HUES6 (cell line): ENCODE measurements at regions not wholly inside any gene's neighbourhood (a gene's known extent, or its start where the extent isn't known, plus 50 kb on each side); places are given as distances from the start of the nearest gene placed in this dataset.

Experiments used
- H3K27ac ChIP-seq: 2 replicates; pipeline ENCODE4 v1.7.0; 2013; ENCODE audit warnings: low read depth, mild to moderate bottlenecking, low read length, inconsistent platforms
- H3K27me3 ChIP-seq: 2 replicates; pipeline ENCODE4 v1.6.1; 2013; ENCODE audit warnings: low read length; ENCODE audit not compliant: control insufficient read depth, insufficient read depth
- H3K36me3 ChIP-seq: 2 replicates; pipeline ENCODE4 v1.6.1; 2013; ENCODE audit warnings: low read length; ENCODE audit not compliant: control insufficient read depth, insufficient read depth
- H3K4me1 ChIP-seq: 2 replicates; pipeline ENCODE4 v1.6.1; 2013; ENCODE audit warnings: low read length; ENCODE audit not compliant: control insufficient read depth, insufficient read depth
- H3K4me3 ChIP-seq: 2 replicates; pipeline ENCODE4 v1.5.1; 2013; ENCODE audit warnings: low read depth, low read length
- H3K9ac ChIP-seq: one replicate; pipeline ENCODE4 v1.6.1; 2013; ENCODE audit warnings: mild to moderate bottlenecking, low read length
- H3K9me3 ChIP-seq: 2 replicates; pipeline ENCODE4 v1.6.1; 2013; ENCODE audit warnings: low read depth, low read length; ENCODE audit not compliant: control insufficient read depth, insufficient read depth

DNA sequence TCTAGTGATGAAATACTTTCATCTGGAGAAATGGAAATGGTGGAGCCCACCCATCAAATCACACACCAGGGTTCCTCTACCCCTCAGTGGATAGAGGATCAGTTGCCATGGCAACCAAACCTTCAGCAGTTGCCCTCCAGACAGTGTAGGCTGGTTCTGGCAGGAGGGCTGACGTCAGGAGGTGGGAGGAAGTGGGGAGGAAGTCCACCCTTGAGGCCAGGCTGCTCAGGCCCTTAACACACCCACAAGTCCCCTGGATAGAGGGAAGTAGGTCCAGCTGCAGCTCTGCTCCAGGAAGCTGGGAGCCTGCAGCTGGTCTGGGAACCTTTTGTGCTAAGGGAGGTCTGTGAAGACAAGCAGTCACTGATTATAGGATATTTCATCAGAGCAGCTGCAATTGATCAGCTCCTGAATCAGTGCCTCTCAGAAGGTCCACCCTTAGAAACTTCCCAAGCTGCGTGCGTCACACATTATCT, 186.6 kb downstream of the MTX2 start:
- Histone ChIP-seq H3K27me3 (no peaks in the 10 kb centered on the region; the same call in 1 of the 2 replicates), H3K4me3 (no peak overlapping the region), H3K27ac (no peak overlapping the region), H3K9ac (no peak overlapping the region), H3K4me1 (peaks cover 12% of the 10 kb centered on the region), H3K9me3 (no peaks in the 10 kb centered on the region), H3K36me3 (no peaks in the 10 kb centered on the region)

DNA sequence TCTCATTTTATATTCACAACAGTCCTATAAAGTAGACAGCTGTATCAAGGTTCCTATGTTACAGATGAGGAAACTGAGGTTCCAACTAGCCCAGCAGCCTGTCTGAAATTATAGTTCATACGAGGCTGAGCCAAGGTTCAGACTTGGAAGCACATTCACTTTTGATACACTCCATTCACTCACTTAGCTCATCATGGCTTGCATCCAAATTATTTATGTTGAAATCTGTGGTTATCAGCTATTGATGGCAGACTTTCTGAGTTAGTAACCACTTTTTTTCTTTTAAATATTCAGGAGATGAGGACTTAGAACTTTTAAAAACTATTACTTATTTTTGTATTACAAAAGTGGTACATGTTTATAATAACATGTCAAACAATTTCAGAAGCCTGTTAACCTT, 188.2 kb downstream of the MTX2 start:
- no peak overlapping the region for H3K27ac ChIP-seq
- H3K9ac ChIP-seq: no peak overlapping the region
- no peaks in the 10 kb centered on the region for H3K36me3 ChIP-seq
- H3K4me3 ChIP-seq: no peak overlapping the region
- H3K27me3 ChIP-seq: no peaks in the 10 kb centered on the region; the same call in 1 of the 2 replicates
- no peaks in the 10 kb centered on the region for H3K9me3 ChIP-seq
- H3K4me1 ChIP-seq: peaks cover 18% of the 10 kb centered on the region

DNA sequence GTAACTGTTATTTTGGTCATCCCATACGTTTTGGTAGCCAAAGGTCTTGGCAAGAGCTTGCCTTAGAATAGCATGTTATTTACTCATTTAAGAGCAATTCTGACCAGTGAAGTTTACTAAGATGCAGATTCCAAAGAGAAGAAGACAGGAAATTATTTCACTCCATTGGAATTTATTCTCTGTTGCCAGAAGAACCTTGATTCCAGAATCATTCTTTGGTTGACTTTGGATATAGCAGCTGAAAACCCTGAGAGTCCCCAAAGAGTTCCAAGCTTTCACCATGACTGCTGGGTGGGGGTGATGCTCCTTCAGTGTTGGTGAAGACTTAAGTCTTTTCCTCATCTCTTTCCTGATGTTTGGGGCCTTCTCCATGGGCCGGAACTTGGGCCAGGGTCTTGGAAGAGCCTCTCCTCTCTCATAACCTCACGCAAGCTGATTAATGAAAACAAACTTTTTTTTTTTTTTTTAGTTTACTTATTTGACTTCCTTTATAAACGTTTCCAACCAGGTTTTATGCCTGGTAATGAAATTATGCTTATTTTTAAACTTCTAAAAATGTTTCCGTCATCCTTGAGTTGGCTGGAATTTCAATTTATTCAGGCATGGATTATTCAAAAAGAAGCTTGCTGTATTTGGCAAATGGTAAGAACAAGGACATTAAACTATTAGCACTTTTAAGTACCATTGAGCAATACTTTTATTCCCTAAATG, 192.0 kb downstream of the MTX2 start:
- H3K4me1 ChIP-seq: peaks cover 9% of the 10 kb centered on the region; the same call in 1 of the 2 replicates

DNA sequence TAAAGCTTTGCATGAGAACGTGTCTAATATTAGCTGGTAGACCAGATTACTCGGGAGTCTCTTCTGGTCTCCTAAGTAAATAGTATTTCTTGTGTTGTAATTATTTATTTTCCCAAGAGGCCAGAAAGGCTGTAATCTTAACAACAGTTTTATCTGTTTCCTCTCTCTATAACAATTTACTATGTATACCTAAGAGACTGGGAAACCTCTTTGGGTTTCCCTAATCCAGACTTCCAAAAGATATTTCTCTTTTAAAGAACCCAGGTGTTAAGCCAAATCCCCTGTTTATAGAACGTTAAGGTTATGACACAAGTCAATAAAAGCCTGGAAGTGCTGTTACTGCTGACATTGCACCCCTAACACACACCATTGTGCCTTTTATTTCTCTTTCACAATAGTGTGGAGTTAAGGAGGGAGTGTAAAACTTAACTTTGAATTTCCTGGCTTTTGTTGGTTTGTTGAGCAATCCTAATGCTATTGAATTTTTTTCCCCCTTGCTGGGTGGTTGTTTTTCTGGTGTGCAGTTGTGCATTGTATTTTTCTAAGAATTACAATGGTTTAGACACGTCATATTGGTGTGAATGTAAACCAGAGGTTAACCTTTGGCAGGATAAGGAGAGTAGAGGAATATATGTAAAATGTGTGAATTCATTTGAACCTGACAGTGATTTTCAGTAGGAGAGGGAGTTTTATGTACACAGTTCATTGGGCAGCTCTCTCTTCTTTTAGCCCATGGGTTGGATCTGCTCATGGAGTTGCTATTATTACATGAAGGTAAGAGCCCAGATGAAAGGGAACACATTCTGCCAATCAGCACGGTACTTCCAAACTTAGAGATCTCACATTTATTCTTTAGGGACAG, 192.8 kb downstream of the MTX2 start:
- H3K9me3 ChIP-seq: no peaks in the 10 kb centered on the region
- no peaks in the 10 kb centered on the region for H3K36me3 ChIP-seq
- no peak overlapping the region for H3K4me3 ChIP-seq
- no peak overlapping the region for H3K9ac ChIP-seq
- no peaks in the 10 kb centered on the region; the same call in 1 of the 2 replicates for H3K27me3 ChIP-seq
- H3K4me1 ChIP-seq: peaks cover 9% of the 10 kb centered on the region; the same call in 1 of the 2 replicates
- no peak overlapping the region for H3K27ac ChIP-seq

More for the DNA sequence above, 192.0 kb downstream of the MTX2 start:
- H3K27ac ChIP-seq: no peak overlapping the region
- no peak overlapping the region for H3K9ac ChIP-seq
- no peak overlapping the region for H3K4me3 ChIP-seq
- H3K36me3 ChIP-seq: no peaks in the 10 kb centered on the region
- H3K27me3 ChIP-seq: no peaks in the 10 kb centered on the region; the same call in 1 of the 2 replicates
- no peaks in the 10 kb centered on the region for H3K9me3 ChIP-seq

DNA sequence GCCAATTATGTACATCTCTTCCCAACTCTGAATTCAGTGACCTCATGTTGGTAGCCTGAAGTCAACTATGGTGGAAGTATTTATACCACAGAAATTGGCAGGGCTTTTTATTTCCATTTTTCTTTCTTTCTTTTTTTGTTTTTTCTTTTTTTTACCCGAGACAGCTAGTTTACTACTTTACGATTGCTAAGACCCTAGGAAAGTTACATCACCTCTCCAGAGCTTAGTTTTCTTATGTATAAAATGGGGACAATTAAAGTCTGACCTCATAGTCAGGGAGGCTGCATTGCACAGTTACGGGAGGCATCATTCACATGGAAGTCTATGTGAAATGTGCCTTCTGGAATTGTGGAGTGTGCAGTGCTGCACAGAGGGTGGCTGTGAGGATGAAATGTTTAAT, 194.3 kb downstream of the MTX2 start:
- H3K9ac ChIP-seq: no peak overlapping the region
- H3K9me3 ChIP-seq: no peaks in the 10 kb centered on the region
- H3K27me3 ChIP-seq: no peaks in the 10 kb centered on the region; the same call in 1 of the 2 replicates
- peaks cover 9% of the 10 kb centered on the region; the same call in 1 of the 2 replicates for H3K4me1 ChIP-seq
- H3K4me3 ChIP-seq: no peak overlapping the region
- no peak overlapping the region for H3K27ac ChIP-seq
- no peaks in the 10 kb centered on the region for H3K36me3 ChIP-seq

DNA sequence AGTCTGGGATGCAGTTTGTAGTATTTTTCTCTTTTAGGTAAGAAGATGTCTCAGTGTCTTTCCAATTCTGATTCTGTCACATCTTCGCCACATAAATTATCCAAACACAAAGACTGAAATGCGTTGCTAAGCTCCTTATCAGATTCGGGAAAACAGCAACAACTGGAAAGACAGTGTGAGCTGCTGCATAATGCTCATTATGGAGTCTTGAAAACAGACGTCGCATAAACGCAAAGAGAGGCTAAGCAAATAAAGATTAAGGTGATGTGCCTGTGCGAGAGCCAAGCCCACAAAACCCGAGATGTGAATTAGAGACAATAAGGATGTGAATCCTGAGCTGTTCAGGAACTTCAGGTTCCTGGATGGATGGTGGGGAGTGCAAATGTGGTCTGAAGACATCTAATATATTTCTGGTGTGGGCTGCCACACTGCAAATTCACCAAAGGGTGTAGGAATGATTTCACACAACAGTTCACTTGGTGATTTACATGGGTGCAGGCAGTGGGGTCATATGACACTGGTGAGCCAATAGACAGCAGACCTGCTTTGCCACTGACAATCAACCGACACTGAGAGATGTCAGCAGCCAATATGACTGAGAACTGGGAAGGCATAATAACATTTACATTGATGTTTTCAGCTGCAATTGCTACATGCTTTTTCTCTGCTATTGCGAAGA, 195.8 kb downstream of the MTX2 start:
- H3K36me3 ChIP-seq: no peaks in the 10 kb centered on the region
- peaks cover 9% of the 10 kb centered on the region; the same call in 1 of the 2 replicates for H3K4me1 ChIP-seq
- H3K4me3 ChIP-seq: no peak overlapping the region
- H3K27ac ChIP-seq: no peak overlapping the region
- H3K9ac ChIP-seq: no peak overlapping the region
- H3K9me3 ChIP-seq: no peaks in the 10 kb centered on the region
- no peaks in the 10 kb centered on the region; the same call in 1 of the 2 replicates for H3K27me3 ChIP-seq

DNA sequence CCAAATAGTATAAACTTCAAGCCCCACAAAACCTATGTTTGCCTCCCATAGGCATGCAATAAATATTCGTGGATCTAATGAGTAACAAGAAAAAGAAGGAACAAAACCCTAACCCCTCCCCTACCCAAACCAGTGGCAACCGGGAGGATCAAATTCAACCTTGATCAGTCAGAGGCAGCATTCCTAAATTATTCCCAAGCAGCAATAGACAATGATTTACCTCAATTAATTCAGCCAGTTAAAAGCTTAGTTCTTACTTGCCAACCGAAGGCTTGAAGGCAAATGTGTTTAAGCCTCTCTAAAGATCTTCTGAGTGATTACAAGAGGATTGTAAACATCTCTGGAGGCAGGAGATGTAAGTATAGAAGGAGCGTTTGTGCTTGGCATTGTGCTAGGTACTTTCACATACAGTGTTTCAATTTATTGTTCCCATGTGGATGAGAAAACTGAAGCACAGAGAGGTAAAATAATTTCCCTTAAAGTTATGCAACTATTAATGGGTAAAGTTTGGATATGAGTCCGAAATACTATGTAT, 197.7 kb downstream of the MTX2 start:
- H3K9me3 ChIP-seq: no peaks in the 10 kb centered on the region
- H3K27me3 ChIP-seq: no peaks in the 10 kb centered on the region
- H3K9ac ChIP-seq: no peak overlapping the region
- H3K4me1 ChIP-seq: peaks cover 6% of the 10 kb centered on the region; the same call in 1 of the 2 replicates
- H3K36me3 ChIP-seq: no peaks in the 10 kb centered on the region
- no peak overlapping the region for H3K27ac ChIP-seq
- no peak overlapping the region for H3K4me3 ChIP-seq

DNA sequence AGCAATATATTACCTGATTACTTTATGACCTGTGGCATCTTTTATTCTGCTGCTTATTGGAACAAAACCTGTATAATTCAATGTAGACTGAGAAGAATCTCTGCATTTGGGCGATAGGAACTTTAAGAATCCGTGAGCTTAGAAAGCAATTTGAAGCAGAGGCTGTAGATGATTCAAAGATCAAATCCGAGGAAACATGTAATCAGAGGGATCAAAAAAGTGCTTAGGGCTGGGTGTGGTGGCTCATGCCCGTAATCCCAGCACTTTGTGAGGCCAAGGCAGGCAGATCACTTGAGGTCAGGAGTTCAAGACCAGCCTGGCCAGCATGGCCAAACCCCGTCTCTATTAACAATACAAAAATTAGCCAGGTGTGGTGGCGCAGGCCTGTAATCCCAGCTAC, 198.4 kb downstream of the MTX2 start:
- no peak overlapping the region for H3K9ac ChIP-seq
- H3K4me3 ChIP-seq: no peak overlapping the region
- H3K9me3 ChIP-seq: no peaks in the 10 kb centered on the region
- H3K27me3 ChIP-seq: no peaks in the 10 kb centered on the region
- H3K4me1 ChIP-seq: no peaks in the 10 kb centered on the region; the same call in 1 of the 2 replicates
- H3K36me3 ChIP-seq: no peaks in the 10 kb centered on the region
- H3K27ac ChIP-seq: no peak overlapping the region

DNA sequence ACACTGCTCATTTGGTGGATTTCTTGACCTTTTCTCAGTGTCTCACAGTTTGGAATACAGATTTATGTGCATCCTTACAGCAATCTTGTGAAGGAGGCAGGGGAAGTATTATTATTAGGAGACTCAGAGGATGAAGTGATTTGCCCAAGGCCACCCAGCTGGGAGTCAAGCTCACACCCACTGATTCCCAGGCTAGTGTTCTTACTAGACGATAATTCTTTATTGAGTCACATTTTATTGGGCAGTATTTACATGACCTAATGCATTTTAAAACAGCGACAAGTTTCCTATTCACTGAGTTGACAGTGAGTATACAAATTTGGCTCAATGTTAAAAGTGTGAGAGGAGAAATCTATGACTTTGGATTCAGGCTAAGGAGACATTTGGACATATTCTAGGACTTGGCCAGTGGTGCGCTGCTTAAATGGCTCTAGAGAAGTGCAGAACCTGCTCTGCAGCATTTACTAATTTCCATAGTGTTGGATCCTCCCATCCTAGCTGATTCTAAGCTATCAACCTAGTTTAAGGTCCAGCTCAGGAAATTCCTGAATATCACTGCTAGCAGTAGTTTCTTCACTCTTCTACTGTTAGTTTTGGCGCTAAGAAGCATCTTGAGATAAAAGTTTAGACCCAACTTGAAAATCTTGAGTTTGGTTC, 199.3 kb downstream of the MTX2 start:
- Histone ChIP-seq H3K36me3 (no peaks in the 10 kb centered on the region), H3K4me1 (no peaks in the 10 kb centered on the region; the same call in 1 of the 2 replicates), H3K4me3 (no peak overlapping the region), H3K9me3 (no peaks in the 10 kb centered on the region), H3K9ac (no peak overlapping the region), H3K27ac (no peak overlapping the region), H3K27me3 (no peaks in the 10 kb centered on the region)

DNA sequence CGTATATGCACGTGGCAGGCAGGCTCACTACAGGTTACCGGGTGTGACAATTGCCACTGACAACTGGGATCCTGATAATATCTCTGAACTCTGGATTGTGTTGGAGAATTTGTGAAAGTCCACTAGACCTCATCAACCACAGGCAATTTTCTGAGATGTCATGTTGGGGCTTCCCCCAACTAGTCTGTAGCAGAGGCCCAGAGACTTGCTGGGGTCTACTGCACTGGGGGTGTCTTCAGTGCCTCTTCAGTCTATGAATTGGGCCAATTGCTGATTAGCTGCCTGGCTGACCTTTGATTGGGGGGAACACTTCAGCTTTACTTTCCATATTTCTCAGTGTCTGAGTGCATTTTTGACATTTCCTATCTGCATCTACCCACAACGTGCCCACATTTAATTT, 201.5 kb downstream of the MTX2 start:
- H3K4me1 ChIP-seq: no peaks in the 10 kb centered on the region; the same call in 1 of the 2 replicates

More for the DNA sequence above, 201.5 kb downstream of the MTX2 start:
- H3K9ac ChIP-seq: no peak overlapping the region
- no peak overlapping the region for H3K4me3 ChIP-seq
- H3K27ac ChIP-seq: no peak overlapping the region
- 0 out of 2 replicates have a peak, but pooled peaks cover 3% of the 10 kb centered on the region for H3K27me3 ChIP-seq
- no peaks in the 10 kb centered on the region for H3K36me3 ChIP-seq
- H3K9me3 ChIP-seq: no peaks in the 10 kb centered on the region
